ENCODE measurements at regions not wholly inside any gene's neighbourhood (a gene's known extent, or its start where the extent isn't known, plus 50 kb on each side); places are given as distances from the start of the nearest gene placed in this dataset.

- Histone ChIP-seq H3K36me3 (ENCODE audit: insufficient read depth, low read length) (no peaks in the 10 kb centered on the region), H3K9me3 (ENCODE audit: low read length) (no peaks in the 10 kb centered on the region), H3K27me3 (ENCODE audit: insufficient read depth, low read length) (no peaks in the 10 kb centered on the region), H3K4me1 (ENCODE audit: insufficient read depth, low read length) (peaks cover 12% of the 10 kb centered on the region), H2AFZ (ENCODE audit: low read depth, low read length) (no peak overlapping the region), H3K4me3 (ENCODE audit: low read length) (no peak overlapping the region)
These were observed 193.7 kb upstream of the TLE4 start for GRCh38 chr9:79378107-79378506.

GRCh38 chr9:79382044-79382443, 189.7 kb upstream of the TLE4 start:
- Histone ChIP-seq H3K36me3 (ENCODE audit: insufficient read depth, low read length) (no peaks in the 10 kb centered on the region), H3K27me3 (ENCODE audit: insufficient read depth, low read length) (no peaks in the 10 kb centered on the region), H3K9me3 (ENCODE audit: low read length) (no peaks in the 10 kb centered on the region), H3K4me1 (ENCODE audit: insufficient read depth, low read length) (peaks cover 12% of the 10 kb centered on the region), H2AFZ (ENCODE audit: low read depth, low read length) (no peak overlapping the region), H3K4me3 (ENCODE audit: low read length) (no peak overlapping the region)

GRCh38 chr9:79382458-79382857, 189.3 kb upstream of the TLE4 start:
- Histone ChIP-seq H3K4me3 (ENCODE audit: low read length) (no peak overlapping the region), H3K4me1 (ENCODE audit: insufficient read depth, low read length) (peaks cover 9% of the 10 kb centered on the region), H2AFZ (ENCODE audit: low read depth, low read length) (no peak overlapping the region), H3K27me3 (ENCODE audit: insufficient read depth, low read length) (no peaks in the 10 kb centered on the region), H3K9me3 (ENCODE audit: low read length) (no peaks in the 10 kb centered on the region), H3K36me3 (ENCODE audit: insufficient read depth, low read length) (no peaks in the 10 kb centered on the region)

GRCh38 chr9:79383096-79383495, 188.7 kb upstream of the TLE4 start:
- Histone ChIP-seq H3K36me3 (ENCODE audit: insufficient read depth, low read length) (no peaks in the 10 kb centered on the region), H3K4me3 (ENCODE audit: low read length) (no peak overlapping the region), H3K9me3 (ENCODE audit: low read length) (no peaks in the 10 kb centered on the region), H3K27me3 (ENCODE audit: insufficient read depth, low read length) (no peaks in the 10 kb centered on the region), H2AFZ (ENCODE audit: low read depth, low read length) (no peak overlapping the region), H3K4me1 (ENCODE audit: insufficient read depth, low read length) (peaks cover 3% of the 10 kb centered on the region)

GRCh38 chr9:79384091-79384490, 187.7 kb upstream of the TLE4 start:
- no peaks in the 10 kb centered on the region for H3K36me3 ChIP-seq (ENCODE audit: insufficient read depth, low read length)
- H3K4me1 ChIP-seq (ENCODE audit: insufficient read depth, low read length), result no peaks in the 10 kb centered on the region
- H2AFZ ChIP-seq (ENCODE audit: low read depth, low read length), result no peak overlapping the region
- H3K4me3 ChIP-seq (ENCODE audit: low read length), result no peak overlapping the region
- H3K9me3 ChIP-seq (ENCODE audit: low read length), result no peaks in the 10 kb centered on the region
- H3K27me3 ChIP-seq (ENCODE audit: insufficient read depth, low read length), result no peaks in the 10 kb centered on the region

- Histone ChIP-seq H3K27me3 (ENCODE audit: insufficient read depth, low read length) (no peaks in the 10 kb centered on the region), H3K4me3 (ENCODE audit: low read length) (no peak overlapping the region), H3K36me3 (ENCODE audit: insufficient read depth, low read length) (no peaks in the 10 kb centered on the region), H2AFZ (ENCODE audit: low read depth, low read length) (no peak overlapping the region), H3K9me3 (ENCODE audit: low read length) (no peaks in the 10 kb centered on the region), H3K4me1 (ENCODE audit: insufficient read depth, low read length) (no peaks in the 10 kb centered on the region)
These were observed 187.3 kb upstream of the TLE4 start for GRCh38 chr9:79384501-79384900.

GRCh38 chr9:79387101-79387835, 184.5 kb upstream of the TLE4 start:
- Histone ChIP-seq H2AFZ (ENCODE audit: low read depth, low read length) (no peak overlapping the region), H3K9me3 (ENCODE audit: low read length) (no peaks in the 10 kb centered on the region), H3K4me3 (ENCODE audit: low read length) (no peak overlapping the region), H3K36me3 (ENCODE audit: insufficient read depth, low read length) (no peaks in the 10 kb centered on the region), H3K27me3 (ENCODE audit: insufficient read depth, low read length) (no peaks in the 10 kb centered on the region), H3K4me1 (ENCODE audit: insufficient read depth, low read length) (no peaks in the 10 kb centered on the region)

- Histone ChIP-seq H3K9me3 (ENCODE audit: low read length) (no peaks in the 10 kb centered on the region), H3K4me1 (ENCODE audit: insufficient read depth, low read length) (no peaks in the 10 kb centered on the region), H3K4me3 (ENCODE audit: low read length) (no peak overlapping the region), H2AFZ (ENCODE audit: low read depth, low read length) (no peak overlapping the region), H3K36me3 (ENCODE audit: insufficient read depth, low read length) (no peaks in the 10 kb centered on the region), H3K27me3 (ENCODE audit: insufficient read depth, low read length) (no peaks in the 10 kb centered on the region)
These were observed 181.6 kb upstream of the TLE4 start for GRCh38 chr9:79390077-79390698.

GRCh38 chr9:79390781-79391770, 180.7 kb upstream of the TLE4 start:
- Histone ChIP-seq H3K36me3 (ENCODE audit: insufficient read depth, low read length) (no peaks in the 10 kb centered on the region), H3K9me3 (ENCODE audit: low read length) (no peaks in the 10 kb centered on the region), H2AFZ (ENCODE audit: low read depth, low read length) (no peak overlapping the region), H3K4me3 (ENCODE audit: low read length) (no peak overlapping the region), H3K4me1 (ENCODE audit: insufficient read depth, low read length) (peaks cover 6% of the 10 kb centered on the region), H3K27me3 (ENCODE audit: insufficient read depth, low read length) (no peaks in the 10 kb centered on the region)

- no peaks in the 10 kb centered on the region for H3K9me3 ChIP-seq (ENCODE audit: low read length)
- no peak overlapping the region for H3K4me3 ChIP-seq (ENCODE audit: low read length)
- no peaks in the 10 kb centered on the region for H3K36me3 ChIP-seq (ENCODE audit: insufficient read depth, low read length)
- H2AFZ ChIP-seq (ENCODE audit: low read depth, low read length), result no peak overlapping the region
- H3K4me1 ChIP-seq (ENCODE audit: insufficient read depth, low read length), result peaks cover 12% of the 10 kb centered on the region
- H3K27me3 ChIP-seq (ENCODE audit: insufficient read depth, low read length), result no peaks in the 10 kb centered on the region
These were observed 176.5 kb upstream of the TLE4 start for GRCh38 chr9:79395228-79395627.

- Histone ChIP-seq H2AFZ (ENCODE audit: low read depth, low read length) (no peak overlapping the region), H3K4me3 (ENCODE audit: low read length) (no peak overlapping the region), H3K36me3 (ENCODE audit: insufficient read depth, low read length) (no peaks in the 10 kb centered on the region), H3K4me1 (ENCODE audit: insufficient read depth, low read length) (peaks cover 12% of the 10 kb centered on the region), H3K9me3 (ENCODE audit: low read length) (no peaks in the 10 kb centered on the region), H3K27me3 (ENCODE audit: insufficient read depth, low read length) (no peaks in the 10 kb centered on the region)
These were observed 176.0 kb upstream of the TLE4 start for GRCh38 chr9:79395755-79396154.

- H3K27me3 ChIP-seq (ENCODE audit: insufficient read depth, low read length), result no peaks in the 10 kb centered on the region
- peaks cover 12% of the 10 kb centered on the region for H3K4me1 ChIP-seq (ENCODE audit: insufficient read depth, low read length)
- no peaks in the 10 kb centered on the region for H3K36me3 ChIP-seq (ENCODE audit: insufficient read depth, low read length)
- no peak overlapping the region for H2AFZ ChIP-seq (ENCODE audit: low read depth, low read length)
- no peaks in the 10 kb centered on the region for H3K9me3 ChIP-seq (ENCODE audit: low read length)
- H3K4me3 ChIP-seq (ENCODE audit: low read length), result no peak overlapping the region
These were observed 175.6 kb upstream of the TLE4 start for GRCh38 chr9:79396168-79396567.

- H3K9me3 ChIP-seq (ENCODE audit: low read length), result no peaks in the 10 kb centered on the region
- H3K36me3 ChIP-seq (ENCODE audit: insufficient read depth, low read length), result no peaks in the 10 kb centered on the region
- H2AFZ ChIP-seq (ENCODE audit: low read depth, low read length), result no peak overlapping the region
- peaks cover 2% of the 10 kb centered on the region for H3K27me3 ChIP-seq (ENCODE audit: insufficient read depth, low read length)
- no peaks in the 10 kb centered on the region for H3K4me1 ChIP-seq (ENCODE audit: insufficient read depth, low read length)
- no peak overlapping the region for H3K4me3 ChIP-seq (ENCODE audit: low read length)
These were observed 168.3 kb upstream of the TLE4 start for GRCh38 chr9:79403495-79403894.

Measured in neuron (in vitro differentiated cells).